GM12875 (cell line): ENCODE measurements at regions not wholly inside any gene's neighbourhood (a gene's known extent, or its start where the extent isn't known, plus 50 kb on each side); places are given as distances from the start of the nearest gene placed in this dataset.

ENCODE experiments used
- H3K4me3 ChIP-seq: one replicate; pipeline ENCODE4 v1.5.1; 2011; ENCODE audit warnings: low read depth, low read length, control low read depth
- CTCF ChIP-seq: IDR thresholded peaks from 2 replicates; pipeline ENCODE4 v1.5.1; 2011; ENCODE audit warnings: low read depth, mild to moderate bottlenecking, control low read depth, inconsistent platforms, low read length, moderate library complexity, borderline replicate concordance; ENCODE audit not compliant: insufficient read depth

DNA sequence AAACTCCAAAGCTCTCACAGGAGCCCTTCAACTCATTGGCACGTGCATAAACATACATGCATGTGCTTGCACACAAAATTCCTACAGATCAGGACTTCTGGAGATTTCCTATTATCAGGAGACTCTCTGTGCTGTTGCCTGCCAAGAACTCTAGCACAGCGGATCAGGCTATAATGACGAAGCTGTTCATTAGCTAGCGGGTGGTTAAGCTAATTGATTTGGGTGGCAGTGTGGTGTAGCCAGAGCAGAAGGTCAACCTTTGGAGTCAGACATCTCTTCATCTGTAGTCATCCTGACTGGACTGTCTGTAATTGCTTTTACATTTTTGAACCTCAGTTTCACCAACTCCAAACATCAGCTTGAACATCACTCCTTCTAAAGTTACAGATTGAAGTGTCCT lies 69.0 kb downstream of the KIF2B start:
- TF ChIP-seq CTCF, result no peak
- H3K4me3 ChIP-seq, result no peak overlapping the region

DNA sequence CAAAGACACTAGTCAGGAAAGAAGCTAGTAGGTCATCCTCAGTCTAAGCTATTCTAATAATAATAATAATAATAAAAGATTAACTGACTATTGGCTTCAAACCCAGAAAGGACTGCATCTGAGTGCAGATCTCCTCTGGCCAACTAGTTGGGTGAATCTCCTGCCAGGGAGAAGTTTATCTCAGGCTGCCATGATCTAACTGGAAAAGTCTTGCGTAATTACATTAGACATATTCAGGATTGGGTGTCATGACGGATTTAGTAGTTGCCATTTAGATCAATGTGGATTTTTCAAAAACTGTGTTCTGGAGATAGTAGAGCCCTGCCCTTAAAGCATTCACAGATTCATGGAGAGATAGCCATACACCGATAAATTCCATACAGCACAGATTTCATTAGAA lies 69.5 kb downstream of the KIF2B start:
- H3K4me3 ChIP-seq, result no peak overlapping the region
- TF ChIP-seq CTCF, result no peak

DNA sequence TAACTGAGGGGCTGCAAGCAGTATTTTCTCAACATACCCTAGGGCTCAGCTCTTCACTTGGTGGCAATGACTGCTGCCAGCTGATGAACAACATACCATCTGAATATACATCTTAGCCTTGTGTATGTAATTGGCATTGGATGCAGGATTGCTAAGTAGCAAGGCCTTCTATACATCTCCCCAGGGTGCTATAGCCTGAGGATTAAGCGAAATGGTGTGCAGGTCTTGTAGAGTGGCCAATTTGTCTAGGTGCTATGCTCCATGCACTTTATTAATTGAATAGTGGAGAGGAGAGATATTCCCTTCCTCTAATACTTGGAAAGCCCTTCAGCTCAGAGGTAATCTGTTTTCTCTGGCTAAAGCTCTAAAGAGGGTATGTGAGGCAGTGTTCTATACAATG lies 71.9 kb downstream of the KIF2B start:
- TF ChIP-seq CTCF, result no peak
- H3K4me3 ChIP-seq, result no peak overlapping the region

GRCh38 chr17:53896047-53896446 lies 73.3 kb downstream of the KIF2B start:
- H3K4me3 ChIP-seq, result no peak overlapping the region
- TF ChIP-seq CTCF, result no peak

- no peak overlapping the region for H3K4me3 ChIP-seq
- TF ChIP-seq CTCF, result no peak
These were observed 78.2 kb downstream of the KIF2B start for GRCh38 chr17:53900951-53901350.

DNA sequence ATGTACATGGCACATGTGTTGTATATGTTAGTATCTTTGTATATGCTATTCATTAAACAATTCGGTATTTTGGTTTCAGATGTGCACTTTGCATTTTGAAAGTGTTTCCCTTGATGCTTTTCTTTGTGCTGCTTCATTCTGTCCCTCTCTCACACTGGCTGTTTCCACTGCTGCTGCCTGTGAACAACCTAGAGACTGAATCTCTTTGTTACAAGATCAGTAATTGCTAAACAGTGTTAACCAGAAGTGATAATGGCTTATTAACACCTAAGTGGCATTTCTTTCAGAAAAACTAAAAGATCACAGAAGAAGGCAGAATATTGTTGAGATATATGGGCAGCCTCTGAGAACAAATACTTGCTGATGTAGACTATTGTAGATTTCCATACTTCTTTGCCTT lies 84.7 kb downstream of the KIF2B start:
- no peak for TF ChIP-seq CTCF
- H3K4me3 ChIP-seq, result no peak overlapping the region

- TF ChIP-seq CTCF, result no peak
- no peak overlapping the region for H3K4me3 ChIP-seq
These were observed 87.1 kb downstream of the KIF2B start for GRCh38 chr17:53909802-53910201.
